ENCODE measurements at regions not wholly inside any gene's neighbourhood (a gene's known extent, or its start where the extent isn't known, plus 50 kb on each side); places are given as distances from the start of the nearest gene placed in this dataset.

- DNase-seq (no peak), ATAC-seq (no peak)
- no peaks in the 10 kb centered on the region for H3K4me1 ChIP-seq
- intact Hi-C loops (cut with DNase I): no loop called here
- no peaks in the 10 kb centered on the region for H3K36me3 ChIP-seq
- no peak for TF ChIP-seq POLR2A (IDR thresholded peaks at IDR 0.05)
- no peak for TF ChIP-seq CTCF (IDR thresholded peaks at IDR 0.05)
- H3K9me3 ChIP-seq: peaks cover 0 to 9% (median 0%) of the 10 kb centered on the region in 12 donors
- no peak overlapping the region for H3K4me3 ChIP-seq
- H3K27ac ChIP-seq: no peak overlapping the region
- 85 to 88% (median 86%) methylated on average over 3 of the region's 3 CpGs for WGBS, 4 donors
- H3K27me3 ChIP-seq: no peaks in the 10 kb centered on the region
Measured at GRCh38 chr11:113595810-113596594, 110.1 kb downstream of the TMPRSS5 start.

GRCh38 chr11:113593698-113594308 is 112.3 kb downstream of the TMPRSS5 start:
- Histone ChIP-seq H3K36me3 (no peaks in the 10 kb centered on the region), H3K4me3 (no peak overlapping the region), H3K9me3 (peaks cover 0 to 9% (median 0%) of the 10 kb centered on the region in 12 donors), H3K27me3 (no peaks in the 10 kb centered on the region), H3K27ac (no peak overlapping the region), H3K4me1 (no peaks in the 10 kb centered on the region)
- no peak for TF ChIP-seq CTCF (IDR thresholded peaks at IDR 0.05)
- no peak for TF ChIP-seq POLR2A (IDR thresholded peaks at IDR 0.05)
- intact Hi-C loops (cut with DNase I): no loop called here
- ATAC-seq (no peak), DNase-seq (no peak)
- WGBS, 4 donors: 65 to 75% (median 70%) methylated on average over 5 to 6 of the region's 6 CpGs

- intact Hi-C loops (cut with DNase I): no loop called here
- Histone ChIP-seq H3K4me1 (no peaks in the 10 kb centered on the region), H3K9me3 (peaks cover 0 to 4% (median 0%) of the 10 kb centered on the region in 12 donors), H3K36me3 (no peaks in the 10 kb centered on the region), H3K27ac (no peak overlapping the region), H3K4me3 (no peak overlapping the region), H3K27me3 (no peaks in the 10 kb centered on the region)
- no peak for TF ChIP-seq POLR2A (IDR thresholded peaks at IDR 0.05)
- TF ChIP-seq CTCF (IDR thresholded peaks at IDR 0.05): no peak
- DNase-seq: no peak
- ATAC-seq: no peak
- 39 to 60% (median 52%) methylated on average over 2 to 3 of the region's 3 CpGs for WGBS, 4 donors
Measured at GRCh38 chr11:113591117-113591516, 115.0 kb downstream of the TMPRSS5 start.

GRCh38 chr11:113587308-113587739 is 112.1 kb upstream of the DRD2 start:
- intact Hi-C loops (cut with DNase I): no loop called here
- 89 to 91% (median 90%) methylated on average over 4 of the region's 4 CpGs for WGBS, 4 donors
- DNase-seq (no peak), ATAC-seq (no peak)
- Histone ChIP-seq H3K4me1 (no peaks in the 10 kb centered on the region), H3K4me3 (no peak overlapping the region), H3K36me3 (no peaks in the 10 kb centered on the region), H3K27me3 (no peaks in the 10 kb centered on the region), H3K27ac (no peak overlapping the region), H3K9me3 (no peaks in the 10 kb centered on the region)
- TF ChIP-seq CTCF (IDR thresholded peaks at IDR 0.05) (no peak), POLR2A (IDR thresholded peaks at IDR 0.05) (no peak)

All from heart left ventricle (tissue), 16 donors.